ENCODE measurements at regions not wholly inside any gene's neighbourhood (a gene's known extent, or its start where the extent isn't known, plus 50 kb on each side); places are given as distances from the start of the nearest gene placed in this dataset.

DNA sequence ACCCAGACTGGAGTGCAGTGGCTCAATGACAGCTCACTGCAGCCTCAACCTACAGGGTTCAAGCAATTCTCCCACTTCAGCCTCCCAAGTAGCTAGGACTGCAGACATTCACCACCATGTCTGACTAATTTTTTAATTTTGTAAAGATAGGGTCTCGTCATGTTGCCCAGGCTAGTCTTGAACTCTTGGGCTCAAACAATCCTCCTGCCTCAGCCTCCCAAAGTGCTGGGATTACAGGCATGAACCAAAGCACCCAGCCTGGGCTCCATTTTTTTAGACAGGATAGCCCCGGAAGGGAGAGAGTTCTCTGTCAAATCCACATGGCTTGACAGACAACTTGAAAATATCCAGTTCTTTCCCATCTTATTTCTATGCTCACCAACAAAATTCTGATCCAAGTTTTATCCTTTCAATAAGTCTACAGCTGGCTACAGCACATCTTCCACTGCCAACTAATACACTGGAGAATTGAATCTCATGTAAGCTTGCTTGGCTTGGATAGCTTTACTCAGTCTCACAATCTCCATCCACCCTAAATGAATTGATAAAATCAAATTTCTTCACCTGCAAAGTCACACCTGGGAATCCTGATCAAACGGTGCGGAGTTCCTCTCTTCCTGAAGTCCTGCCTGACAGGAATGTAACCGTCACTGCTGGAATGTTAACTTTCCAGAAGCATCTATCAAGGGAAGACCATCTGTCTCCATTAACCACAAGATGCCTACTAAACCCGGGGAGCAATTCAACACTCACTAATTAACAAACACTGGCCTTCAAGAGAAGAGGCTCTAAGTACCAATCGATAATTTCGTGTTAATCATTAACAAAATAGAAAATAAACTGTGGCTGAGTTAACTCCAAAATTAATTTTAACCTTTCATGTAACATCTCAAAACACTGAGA is 239.7 kb upstream of the MKLN1 start:
- Histone ChIP-seq H3K9me3 (ENCODE audit: low read depth, low read length) (no peaks in the 10 kb centered on the region), H3K4me2 (ENCODE audit: insufficient read depth, low read length) (no peak overlapping the region), H3K27ac (ENCODE audit: low read depth, low read length) (no peak overlapping the region), H4K20me1 (ENCODE audit: insufficient read depth, low read length) (peaks cover 44% of the 10 kb centered on the region), H3K4me1 (ENCODE audit: insufficient read depth, low read length) (no peaks in the 10 kb centered on the region), H2AFZ (ENCODE audit: low read length) (no peak overlapping the region), H3K4me3 (ENCODE audit: insufficient read depth, low read length) (no peak overlapping the region), H3K36me3 (ENCODE audit: insufficient read depth, low read length) (peaks cover 5% of the 10 kb centered on the region), H3K79me2 (ENCODE audit: insufficient read depth, low read length) (peaks cover 94% of the 10 kb centered on the region), H3K27me3 (ENCODE audit: insufficient read depth, low read length) (no peaks in the 10 kb centered on the region)
- DNase-seq (ENCODE audit: insufficient read length, low spot score, missing footprints): no peak
- TF ChIP-seq, protein P1, sequence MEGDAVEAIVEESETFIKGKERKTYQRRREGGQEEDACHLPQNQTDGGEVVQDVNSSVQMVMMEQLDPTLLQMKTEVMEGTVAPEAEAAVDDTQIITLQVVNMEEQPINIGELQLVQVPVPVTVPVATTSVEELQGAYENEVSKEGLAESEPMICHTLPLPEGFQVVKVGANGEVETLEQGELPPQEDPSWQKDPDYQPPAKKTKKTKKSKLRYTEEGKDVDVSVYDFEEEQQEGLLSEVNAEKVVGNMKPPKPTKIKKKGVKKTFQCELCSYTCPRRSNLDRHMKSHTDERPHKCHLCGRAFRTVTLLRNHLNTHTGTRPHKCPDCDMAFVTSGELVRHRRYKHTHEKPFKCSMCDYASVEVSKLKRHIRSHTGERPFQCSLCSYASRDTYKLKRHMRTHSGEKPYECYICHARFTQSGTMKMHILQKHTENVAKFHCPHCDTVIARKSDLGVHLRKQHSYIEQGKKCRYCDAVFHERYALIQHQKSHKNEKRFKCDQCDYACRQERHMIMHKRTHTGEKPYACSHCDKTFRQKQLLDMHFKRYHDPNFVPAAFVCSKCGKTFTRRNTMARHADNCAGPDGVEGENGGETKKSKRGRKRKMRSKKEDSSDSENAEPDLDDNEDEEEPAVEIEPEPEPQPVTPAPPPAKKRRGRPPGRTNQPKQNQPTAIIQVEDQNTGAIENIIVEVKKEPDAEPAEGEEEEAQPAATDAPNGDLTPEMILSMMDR (IDR thresholded peaks at IDR 0.05; ENCODE audit: extremely low read depth, low read depth, low read length): no peak

GRCh38 chr7:131090188-131090587 is 237.5 kb upstream of the MKLN1 start:
- H3K27ac ChIP-seq (ENCODE audit: low read depth, low read length): no peak overlapping the region
- no peaks in the 10 kb centered on the region for H3K9me3 ChIP-seq (ENCODE audit: low read depth, low read length)
- H3K4me2 ChIP-seq (ENCODE audit: insufficient read depth, low read length): no peak overlapping the region
- H3K36me3 ChIP-seq (ENCODE audit: insufficient read depth, low read length): peaks cover 5% of the 10 kb centered on the region
- no peak overlapping the region for H3K4me3 ChIP-seq (ENCODE audit: insufficient read depth, low read length)
- peaks cover 2% of the 10 kb centered on the region for H3K4me1 ChIP-seq (ENCODE audit: insufficient read depth, low read length)
- H3K27me3 ChIP-seq (ENCODE audit: insufficient read depth, low read length): no peaks in the 10 kb centered on the region
- TF ChIP-seq, protein P1 (IDR thresholded peaks at IDR 0.05; ENCODE audit: extremely low read depth, low read depth, low read length): no peak
- no peak overlapping the region for H2AFZ ChIP-seq (ENCODE audit: low read length)
- no peak for DNase-seq (ENCODE audit: insufficient read length, low spot score, missing footprints)
- H4K20me1 ChIP-seq (ENCODE audit: insufficient read depth, low read length): peaks cover 43% of the 10 kb centered on the region
- H3K79me2 ChIP-seq (ENCODE audit: insufficient read depth, low read length): peaks cover 94% of the 10 kb centered on the region

GRCh38 chr7:131090886-131091692 is 236.6 kb upstream of the MKLN1 start:
- H3K4me1 ChIP-seq (ENCODE audit: insufficient read depth, low read length): peaks cover 11% of the 10 kb centered on the region
- peaks cover 95% of the 10 kb centered on the region for H3K79me2 ChIP-seq (ENCODE audit: insufficient read depth, low read length)

More at GRCh38 chr7:131090886-131091692, 236.6 kb upstream of the MKLN1 start:
- no peaks in the 10 kb centered on the region for H3K9me3 ChIP-seq (ENCODE audit: low read depth, low read length)
- no peaks in the 10 kb centered on the region for H3K27me3 ChIP-seq (ENCODE audit: insufficient read depth, low read length)
- no peak overlapping the region for H3K27ac ChIP-seq (ENCODE audit: low read depth, low read length)
- no peak for DNase-seq (ENCODE audit: insufficient read length, low spot score, missing footprints)
- no peak overlapping the region for H2AFZ ChIP-seq (ENCODE audit: low read length)
- no peak overlapping the region for H3K4me3 ChIP-seq (ENCODE audit: insufficient read depth, low read length)
- H3K36me3 ChIP-seq (ENCODE audit: insufficient read depth, low read length): peaks cover 5% of the 10 kb centered on the region
- TF ChIP-seq, protein P1 (IDR thresholded peaks at IDR 0.05; ENCODE audit: extremely low read depth, low read depth, low read length): no peak
- no peak overlapping the region for H3K4me2 ChIP-seq (ENCODE audit: insufficient read depth, low read length)
- H4K20me1 ChIP-seq (ENCODE audit: insufficient read depth, low read length): peaks cover 45% of the 10 kb centered on the region
